Keratinocyte (primary cell): ENCODE measurements at regions not wholly inside any gene's neighbourhood (a gene's known extent, or its start where the extent isn't known, plus 50 kb on each side); places are given as distances from the start of the nearest gene placed in this dataset.

ENCODE experiments used
- DNase-seq: peaks from one replicate; pipeline ENCODE4 v3.0.0-alpha.2; 2011; ENCODE audit warnings: low read depth, missing footprints, low spot score
- FAIRE-seq: peaks from 2 replicates; lab custom pipeline; 2011; peaks lifted over from hg19 to GRCh38; lab: Jason Lieb, UNC
- H2AFZ ChIP-seq: 2 replicates; pipeline ENCODE4 v1.6.0; 2012; ENCODE audit warnings: low read length, control low read depth, inconsistent platforms; ENCODE audit not compliant: control insufficient read depth
- H3K27ac ChIP-seq: 2 replicates; pipeline ENCODE4 v1.5.1; 2011; ENCODE audit warnings: low read length; ENCODE audit not compliant: control insufficient read depth, insufficient read depth
- H3K27me3 ChIP-seq: 3 replicates; pipeline ENCODE4 v1.6.0; 2011; ENCODE audit warnings: low read length; ENCODE audit not compliant: control insufficient read depth, insufficient read depth; ENCODE audit errors: extremely low read depth
- H3K36me3 ChIP-seq, 2 experiments: 2 replicates in 1 of 2; 3 replicates in 1 of 2; pipeline ENCODE4 v1.5.1; 2011; ENCODE audit warnings: low read length in 2 of 2, mild to moderate bottlenecking in 1 of 2; ENCODE audit not compliant: control insufficient read depth in 2 of 2, insufficient read depth in 2 of 2; ENCODE audit errors: extremely low read depth in 1 of 2
- H3K4me1 ChIP-seq: 3 replicates; pipeline ENCODE4 v1.5.1; 2011; ENCODE audit warnings: low read length; ENCODE audit not compliant: control insufficient read depth, insufficient read depth; ENCODE audit errors: extremely low read depth
- H3K4me2 ChIP-seq: 3 replicates; pipeline ENCODE4 v1.6.0; 2011; ENCODE audit warnings: low read depth, low read length; ENCODE audit not compliant: control insufficient read depth, insufficient read depth; ENCODE audit errors: extremely low read depth
- H3K4me3 ChIP-seq, 3 experiments: fragments of 200-600 bp in 1 of 3; sonication (generic) in 1 of 3; 2 replicates in 2 of 3; 3 replicates in 1 of 3; pipeline ENCODE4 v1.5.1; 2011 to 2016; ENCODE audit warnings: low read length in 3 of 3, mild to moderate bottlenecking in 3 of 3, control low read depth in 2 of 3, inconsistent platforms in 1 of 3, low read depth in 1 of 3, mixed read lengths in 1 of 3, mixed run types in 1 of 3, moderate library complexity in 1 of 3; ENCODE audit not compliant: control insufficient read depth in 2 of 3, insufficient read depth in 2 of 3; ENCODE audit errors: extremely low read depth in 1 of 3
- H3K79me2 ChIP-seq: 2 replicates; pipeline ENCODE4 v1.6.0; 2012; ENCODE audit warnings: low read length; ENCODE audit not compliant: control insufficient read depth, insufficient read depth
- H3K9ac ChIP-seq: 3 replicates; pipeline ENCODE4 v1.6.0; 2011; ENCODE audit warnings: low read length; ENCODE audit not compliant: control insufficient read depth, insufficient read depth; ENCODE audit errors: extremely low read depth
- H3K9me1 ChIP-seq: 3 replicates; pipeline ENCODE4 v1.6.0; 2011; ENCODE audit warnings: low read length; ENCODE audit not compliant: control insufficient read depth, insufficient read depth; ENCODE audit errors: extremely low read depth
- H3K9me3 ChIP-seq: 2 replicates; pipeline ENCODE4 v1.5.1; 2012; ENCODE audit warnings: low read depth, low read length; ENCODE audit not compliant: control insufficient read depth
- H4K20me1 ChIP-seq: 3 replicates; pipeline ENCODE4 v1.6.0; 2011; ENCODE audit warnings: low read length; ENCODE audit not compliant: control insufficient read depth, insufficient read depth; ENCODE audit errors: extremely low read depth
- EZH2 ChIP-seq: IDR thresholded peaks from one replicate; pipeline ENCODE4 v1.6.1; 2012; ENCODE audit warnings: inconsistent platforms, mild to moderate bottlenecking, low read length, moderate library complexity
- dilution Hi-C: fragments of 300-500 bp; cut with MboI; formaldehyde crosslinking; loops from one replicate; pipeline ENCODE4 v1.7.0; 2020; ENCODE audit warnings: low sequenced_read_pairs; ENCODE audit not compliant: extremely low pct_ligation_motif_present
- TF ChIP-seq, protein P1 (sequence below), 3 experiments: IDR thresholded peaks in 1 of 3; conservative IDR thresholded peaks in 1 of 3; optimal IDR thresholded peaks in 1 of 3; 2 replicates in 2 of 3; 3 replicates in 1 of 3; pipeline versions ENCODE3 to v1.5.1; 2011; ENCODE audit warnings: low read length in 3 of 3, mild to moderate bottlenecking in 3 of 3, moderate library complexity in 2 of 3, control low read depth in 1 of 3, inconsistent platforms in 1 of 3; ENCODE audit not compliant: insufficient read depth in 2 of 3; ENCODE audit errors: extremely low read depth in 1 of 3

DNA sequence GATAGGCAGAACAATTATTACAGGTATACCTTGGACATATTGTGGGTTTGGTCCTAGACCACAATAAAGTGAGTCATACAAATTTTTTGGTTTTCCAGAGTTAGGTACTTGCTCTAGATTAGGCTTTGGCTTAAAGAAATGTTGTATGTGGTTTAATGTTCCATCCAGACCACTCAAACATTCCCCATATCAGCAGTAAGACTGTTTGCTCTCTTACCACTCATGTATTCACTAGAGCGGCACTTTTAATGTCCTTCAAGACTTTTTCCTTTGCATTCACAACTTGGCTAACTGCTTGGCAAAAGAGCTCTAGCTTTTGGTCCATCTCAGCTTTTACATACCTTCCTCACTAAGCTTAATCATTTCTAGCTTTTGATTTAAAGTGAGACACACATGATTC lies 250.5 kb upstream of the SETMAR start:
- Histone ChIP-seq H3K4me1 (no peaks in the 10 kb centered on the region), H3K4me2 (no peak overlapping the region), H3K27me3 (no peaks in the 10 kb centered on the region), H3K4me3 (no peak overlapping the region), H3K9ac (no peak overlapping the region), H3K79me2 (no peaks in the 10 kb centered on the region), H3K36me3 (no peaks in the 10 kb centered on the region), H2AFZ (no peak overlapping the region), H3K27ac (no peak overlapping the region), H3K9me1 (no peaks in the 10 kb centered on the region), H4K20me1 (no peaks in the 10 kb centered on the region), H3K9me3 (no peaks in the 10 kb centered on the region)
- FAIRE-seq (no peak), DNase-seq (no peak)
- dilution Hi-C loops, result no loop called here
- TF ChIP-seq, protein P1, sequence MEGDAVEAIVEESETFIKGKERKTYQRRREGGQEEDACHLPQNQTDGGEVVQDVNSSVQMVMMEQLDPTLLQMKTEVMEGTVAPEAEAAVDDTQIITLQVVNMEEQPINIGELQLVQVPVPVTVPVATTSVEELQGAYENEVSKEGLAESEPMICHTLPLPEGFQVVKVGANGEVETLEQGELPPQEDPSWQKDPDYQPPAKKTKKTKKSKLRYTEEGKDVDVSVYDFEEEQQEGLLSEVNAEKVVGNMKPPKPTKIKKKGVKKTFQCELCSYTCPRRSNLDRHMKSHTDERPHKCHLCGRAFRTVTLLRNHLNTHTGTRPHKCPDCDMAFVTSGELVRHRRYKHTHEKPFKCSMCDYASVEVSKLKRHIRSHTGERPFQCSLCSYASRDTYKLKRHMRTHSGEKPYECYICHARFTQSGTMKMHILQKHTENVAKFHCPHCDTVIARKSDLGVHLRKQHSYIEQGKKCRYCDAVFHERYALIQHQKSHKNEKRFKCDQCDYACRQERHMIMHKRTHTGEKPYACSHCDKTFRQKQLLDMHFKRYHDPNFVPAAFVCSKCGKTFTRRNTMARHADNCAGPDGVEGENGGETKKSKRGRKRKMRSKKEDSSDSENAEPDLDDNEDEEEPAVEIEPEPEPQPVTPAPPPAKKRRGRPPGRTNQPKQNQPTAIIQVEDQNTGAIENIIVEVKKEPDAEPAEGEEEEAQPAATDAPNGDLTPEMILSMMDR (optimal IDR thresholded peaks at IDR 0.05 in 1 of 3, IDR thresholded peaks at IDR 0.05 in 1 of 3, conservative IDR thresholded peaks at IDR 0.05 in 1 of 3; ENCODE audit: extremely low read depth in 1 of 3, insufficient read depth in 2 of 3, low read length in 3 of 3), result no peak

DNA sequence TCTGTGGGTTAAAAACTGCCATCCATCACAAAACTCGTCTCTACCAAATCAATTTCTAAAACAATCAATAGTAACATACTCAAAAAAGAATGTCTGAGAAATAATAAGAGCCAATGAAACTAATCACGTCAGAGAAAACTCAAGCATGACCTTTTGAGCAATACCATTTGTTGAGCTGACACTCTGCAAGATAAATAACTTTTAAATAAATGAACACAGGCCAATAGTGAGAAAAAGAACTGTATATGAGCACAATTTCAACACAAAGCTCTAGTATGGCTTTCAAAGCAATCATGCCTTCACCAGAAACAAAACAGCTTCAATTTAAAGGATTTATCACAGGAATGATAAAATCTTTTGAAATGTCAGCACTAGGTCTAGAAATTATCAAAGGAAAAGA lies 249.2 kb upstream of the SETMAR start:
- Histone ChIP-seq H3K9ac (no peak overlapping the region), H3K4me3 (no peak overlapping the region), H3K27ac (no peak overlapping the region), H3K9me3 (no peaks in the 10 kb centered on the region), H3K4me1 (no peaks in the 10 kb centered on the region), H3K9me1 (no peaks in the 10 kb centered on the region), H3K79me2 (no peaks in the 10 kb centered on the region), H4K20me1 (no peaks in the 10 kb centered on the region), H3K4me2 (no peak overlapping the region), H3K36me3 (no peaks in the 10 kb centered on the region), H3K27me3 (no peaks in the 10 kb centered on the region), H2AFZ (no peak overlapping the region)
- TF ChIP-seq, protein P1 (optimal IDR thresholded peaks at IDR 0.05 in 1 of 3, IDR thresholded peaks at IDR 0.05 in 1 of 3, conservative IDR thresholded peaks at IDR 0.05 in 1 of 3; ENCODE audit: extremely low read depth in 1 of 3, insufficient read depth in 2 of 3, low read length in 3 of 3), result no peak
- no peak for TF ChIP-seq EZH2
- FAIRE-seq (no peak), DNase-seq (no peak)
- dilution Hi-C loops, result no loop called here
